SU-DHL-6 (cell line): ENCODE measurements at regions not wholly inside any gene's neighbourhood (a gene's known extent, or its start where the extent isn't known, plus 50 kb on each side); places are given as distances from the start of the nearest gene placed in this dataset.

Experiments
- EZH2phosphoT487 ChIP-seq: fragments of 200-600 bp; sonication (generic), shearing (Covaris generic); conservative IDR thresholded peaks from 2 replicates; pipeline ENCODE4 v1.6.1; 2018; ENCODE audit warnings: mild to moderate bottlenecking, antibody characterized with exemption, low read length, moderate library complexity, mixed read lengths
- TF ChIP-seq, protein P1 (sequence below): fragments of 200-600 bp; sonication (generic); IDR thresholded peaks from one replicate; pipeline ENCODE4 v1.5.1; 2017; ENCODE audit warnings: antibody characterized with exemption, mild to moderate bottlenecking, low read length, moderate library complexity; ENCODE audit not compliant: insufficient read depth, poor library complexity, severe bottlenecking

DNA sequence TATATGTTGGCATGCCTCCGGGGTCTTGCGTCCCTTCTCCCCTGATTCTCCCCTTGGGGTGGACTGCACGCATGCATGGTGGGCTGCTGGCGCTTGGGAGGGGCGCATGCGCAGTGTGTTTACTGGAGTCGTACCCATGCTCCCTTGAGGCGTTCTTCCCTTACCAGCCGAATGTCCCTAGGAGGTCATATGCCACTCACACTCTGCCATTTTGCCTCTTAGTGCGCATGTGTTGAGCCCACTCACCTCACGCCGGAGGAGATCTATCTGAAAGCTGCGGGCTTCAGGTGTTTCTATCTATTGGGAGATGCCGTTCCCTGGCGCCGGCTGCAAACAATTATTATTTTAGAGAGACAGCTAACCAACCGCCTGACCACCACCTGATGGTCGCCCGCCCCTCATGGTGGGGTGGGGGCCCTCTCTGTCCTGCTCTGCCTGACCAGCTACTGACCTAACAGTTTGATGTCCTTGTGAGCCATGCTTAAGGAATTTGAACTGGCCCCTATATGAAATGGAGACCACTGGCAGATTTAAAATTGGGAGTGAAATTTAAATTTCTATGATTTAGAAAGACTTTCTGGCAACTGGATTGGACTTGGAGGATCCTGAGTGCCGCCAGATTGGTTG is 179.6 kb downstream of the RNF144A start:
- TF ChIP-seq, protein P1, sequence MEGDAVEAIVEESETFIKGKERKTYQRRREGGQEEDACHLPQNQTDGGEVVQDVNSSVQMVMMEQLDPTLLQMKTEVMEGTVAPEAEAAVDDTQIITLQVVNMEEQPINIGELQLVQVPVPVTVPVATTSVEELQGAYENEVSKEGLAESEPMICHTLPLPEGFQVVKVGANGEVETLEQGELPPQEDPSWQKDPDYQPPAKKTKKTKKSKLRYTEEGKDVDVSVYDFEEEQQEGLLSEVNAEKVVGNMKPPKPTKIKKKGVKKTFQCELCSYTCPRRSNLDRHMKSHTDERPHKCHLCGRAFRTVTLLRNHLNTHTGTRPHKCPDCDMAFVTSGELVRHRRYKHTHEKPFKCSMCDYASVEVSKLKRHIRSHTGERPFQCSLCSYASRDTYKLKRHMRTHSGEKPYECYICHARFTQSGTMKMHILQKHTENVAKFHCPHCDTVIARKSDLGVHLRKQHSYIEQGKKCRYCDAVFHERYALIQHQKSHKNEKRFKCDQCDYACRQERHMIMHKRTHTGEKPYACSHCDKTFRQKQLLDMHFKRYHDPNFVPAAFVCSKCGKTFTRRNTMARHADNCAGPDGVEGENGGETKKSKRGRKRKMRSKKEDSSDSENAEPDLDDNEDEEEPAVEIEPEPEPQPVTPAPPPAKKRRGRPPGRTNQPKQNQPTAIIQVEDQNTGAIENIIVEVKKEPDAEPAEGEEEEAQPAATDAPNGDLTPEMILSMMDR: no peak
- no peak for TF ChIP-seq EZH2phosphoT487
